Adrenal gland (tissue), 9 donors: ENCODE measurements at regions not wholly inside any gene's neighbourhood (a gene's known extent, or its start where the extent isn't known, plus 50 kb on each side); places are given as distances from the start of the nearest gene placed in this dataset.

Experiments
- DNase-seq, 7 donors: peaks; one replicate each; pipeline ENCODE4 v3.0.0-alpha.2; 2019 to 2020
- H3K27ac ChIP-seq, 5 donors: fragments of 200-600 bp; sonication (generic) in 4 of 5; 1 replicate in 3 of 5; 2 replicates in 2 of 5; pipeline versions ENCODE4 v1.5.1 to v1.8.0; 2016 to 2020; ENCODE audit warnings: mild to moderate bottlenecking in 1 of 5
- H3K27me3 ChIP-seq: fragments of 200-600 bp; 2 replicates; pipeline ENCODE4 v1.8.0; 2021
- H3K36me3 ChIP-seq, 2 donors: fragments of 200-600 bp; replicated peaks in 1 of 2; 1 replicate in 1 of 2; 2 replicates in 1 of 2; pipeline versions ENCODE4 v1.5.1 to v1.8.0; 2018 to 2022
- H3K4me1 ChIP-seq, 2 donors: fragments of 200-600 bp; replicated peaks in 1 of 2; 1 replicate in 1 of 2; 2 replicates in 1 of 2; pipeline versions ENCODE4 v1.5.1 to v1.8.0; 2018 to 2021
- H3K4me3 ChIP-seq, 4 donors: fragments of 200-600 bp; sonication (generic) in 3 of 4; one replicate each; pipeline ENCODE4 v1.5.1; 2016 to 2018
- H3K9me3 ChIP-seq, 3 donors: fragments of 200-600 bp; sonication (generic) in 1 of 3; replicated peaks in 1 of 3; 1 replicate in 2 of 3; 2 replicates in 1 of 3; pipeline versions ENCODE4 v1.5.1 to v1.8.0; 2016 to 2021
- CTCF ChIP-seq, 6 experiments: fragments of 450-650 bp in 4 of 6; fragments of 200-600 bp in 2 of 6; sonication (generic) in 1 of 6; IDR thresholded peaks; 1 replicate in 5 of 6; 2 replicates in 1 of 6; pipeline versions ENCODE4 v1.5.1 to v1.8.0; 2016 to 2021; ENCODE audit warnings: antibody characterized with exemption in 6 of 6, mild to moderate bottlenecking in 2 of 6, moderate library complexity in 1 of 6
- POLR2A ChIP-seq, 2 donors: fragments of 450-650 bp; IDR thresholded peaks; one replicate each; pipeline ENCODE4 v1.6.1; 2017; ENCODE audit warnings: antibody characterized with exemption in 2 of 2, mild to moderate bottlenecking in 2 of 2, moderate library complexity in 1 of 2
- WGBS, 4 donors: extraction: QIAGEN DNeasy Blood & Tissue Kit in 2 of 4; methylation state at CpG; one replicate each; pipeline versions ENCODE4 v1.1.5 to v1.1.7; 2013 to 2017; 5-methylcytosine and 5-hydroxymethylcytosine counted together
- intact Hi-C, 2 donors: fragments of 100-400 bp; cut with DNase I; formaldehyde crosslinking; loops; one replicate each; pipeline versions ENCODE4 v1.14.1 to v1.15.0; 2022 to 2023
- donor health status: healthy with polysubstance abuse.
- donor health status: Bipolar disorder and iron deficiency.
- donor health status: DM: yes; HTN: yes; CAD: no.
- donor health status: DM: no; HTN: no; CAD: no.
- donor health status: DM: no; HTN: no; CAD: no.

GRCh38 chr9:99730062-99730461, 91.6 kb upstream of the NR4A3 start:
- intact Hi-C loops, result no loop called here
- Histone ChIP-seq H3K4me3 (no peak overlapping the region), H3K27me3 (no peaks in the 10 kb centered on the region), H3K4me1 (no peaks in the 10 kb centered on the region), H3K9me3 (no peaks in the 10 kb centered on the region), H3K36me3 (no peaks in the 10 kb centered on the region), H3K27ac (no peak overlapping the region)
- 88 to 95% (median 93%) methylated on average over 2 of the region's 2 CpGs for WGBS, 4 donors
- no peak for DNase-seq
- no peak for TF ChIP-seq POLR2A (IDR thresholded peaks at IDR 0.05)
- TF ChIP-seq CTCF (IDR thresholded peaks at IDR 0.05), result no peak

- 78 to 85% (median 82%) methylated on average over 2 of the region's 2 CpGs for WGBS, 4 donors
- Histone ChIP-seq H3K9me3 (no peaks in the 10 kb centered on the region), H3K27me3 (no peaks in the 10 kb centered on the region), H3K4me3 (no peak overlapping the region), H3K27ac (no peak overlapping the region), H3K4me1 (no peaks in the 10 kb centered on the region), H3K36me3 (no peaks in the 10 kb centered on the region)
- no peak for TF ChIP-seq POLR2A (IDR thresholded peaks at IDR 0.05)
- no peak for DNase-seq
- intact Hi-C loops, result no loop called here
These were observed 89.7 kb upstream of the NR4A3 start for GRCh38 chr9:99731950-99732349.

- H3K27ac ChIP-seq, result peak overlapping the region in 2 of 5 donors; percentile 31
These were observed 89.0 kb upstream of the NR4A3 start for GRCh38 chr9:99732715-99733114.

GRCh38 chr9:99735041-99735440, 86.6 kb upstream of the NR4A3 start:
- H3K4me3 ChIP-seq, result no peak overlapping the region
- DNase-seq, result no peak
- no peaks in the 10 kb centered on the region for H3K4me1 ChIP-seq
- no peaks in the 10 kb centered on the region for H3K9me3 ChIP-seq
- H3K27ac ChIP-seq, result no peak overlapping the region
- 87 to 98% (median 94%) methylated on average over 2 of the region's 2 CpGs for WGBS, 4 donors
- H3K36me3 ChIP-seq, result no peaks in the 10 kb centered on the region
- intact Hi-C loops, result no loop called here
- TF ChIP-seq POLR2A (IDR thresholded peaks at IDR 0.05), result no peak
- TF ChIP-seq CTCF (IDR thresholded peaks at IDR 0.05), result no peak
- no peaks in the 10 kb centered on the region for H3K27me3 ChIP-seq

More at GRCh38 chr9:99732715-99733114, 89.0 kb upstream of the NR4A3 start:
- TF ChIP-seq CTCF (IDR thresholded peaks at IDR 0.05) (no peak), POLR2A (IDR thresholded peaks at IDR 0.05) (no peak)
- WGBS, 4 donors, result 47 to 58% (median 49%) methylated on average over 5 of the region's 5 CpGs
- intact Hi-C loops, result no loop called here
- no peaks in the 10 kb centered on the region for H3K9me3 ChIP-seq
- H3K4me3 ChIP-seq, result no peak overlapping the region
- no peaks in the 10 kb centered on the region for H3K27me3 ChIP-seq
- DNase-seq, result no peak
- no peaks in the 10 kb centered on the region for H3K36me3 ChIP-seq
- no peaks in the 10 kb centered on the region for H3K4me1 ChIP-seq

- intact Hi-C loops, result no loop called here
- no peak overlapping the region for H3K27ac ChIP-seq
- DNase-seq, result no peak
- H3K36me3 ChIP-seq, result no peaks in the 10 kb centered on the region
- no peak overlapping the region for H3K4me3 ChIP-seq
- no peaks in the 10 kb centered on the region for H3K4me1 ChIP-seq
- H3K27me3 ChIP-seq, result no peaks in the 10 kb centered on the region
- WGBS, 4 donors, result 84 to 95% (median 85%) methylated on average over 3 of the region's 3 CpGs
- TF ChIP-seq CTCF (IDR thresholded peaks at IDR 0.05) (no peak), POLR2A (IDR thresholded peaks at IDR 0.05) (no peak)
- no peaks in the 10 kb centered on the region for H3K9me3 ChIP-seq
These were observed 85.4 kb upstream of the NR4A3 start for GRCh38 chr9:99736291-99736690.
